Activated T-helper 1 cell treated with anti-CD3 and anti-CD28 coated beads, Interleukin-12 subunit alpha, Interleukin-12 subunit beta, Interleukin-2, Interleukin-4 antibody, amounts not matched to agents 30 ng/mL and 10 ng/mL and 1 ng/mL, durations not matched to agents 14 hours and 24 hours and 36 hours (primary cell): ENCODE measurements at regions not wholly inside any gene's neighbourhood (a gene's known extent, or its start where the extent isn't known, plus 50 kb on each side); places are given as distances from the start of the nearest gene placed in this dataset.

ENCODE experiments used
- DNase-seq: peaks from one replicate; pipeline ENCODE4 v3.0.0; 2021; ENCODE audit warnings: low spot score
- H3K27ac Mint-ChIP-seq: one replicate; pipeline ENCODE4 v1.8.0; 2021; ENCODE audit warnings: mild to moderate bottlenecking, mixed read lengths
- H3K27me3 Mint-ChIP-seq: one replicate; pipeline ENCODE4 v1.8.0; 2022; ENCODE audit warnings: mild to moderate bottlenecking, moderate library complexity, mixed read lengths; ENCODE audit not compliant: insufficient read depth
- H3K36me3 Mint-ChIP-seq: one replicate; pipeline ENCODE4 v1.8.0; 2021; ENCODE audit warnings: low read depth, mixed read lengths
- H3K4me1 Mint-ChIP-seq: one replicate; pipeline ENCODE4 v1.8.0; 2021; ENCODE audit warnings: low read depth, mixed read lengths
- H3K4me3 Mint-ChIP-seq: one replicate; pipeline ENCODE4 v1.8.0; 2021; ENCODE audit warnings: mild to moderate bottlenecking, moderate library complexity, mixed read lengths
- H3K9me3 Mint-ChIP-seq: one replicate; pipeline ENCODE4 v1.8.0; 2021; ENCODE audit warnings: mixed read lengths
- intact Hi-C: fragments of 100-400 bp; cut with micrococcal nuclease; formaldehyde crosslinking; loops from one replicate; pipeline ENCODE4 v1.15.1; 2024

DNA sequence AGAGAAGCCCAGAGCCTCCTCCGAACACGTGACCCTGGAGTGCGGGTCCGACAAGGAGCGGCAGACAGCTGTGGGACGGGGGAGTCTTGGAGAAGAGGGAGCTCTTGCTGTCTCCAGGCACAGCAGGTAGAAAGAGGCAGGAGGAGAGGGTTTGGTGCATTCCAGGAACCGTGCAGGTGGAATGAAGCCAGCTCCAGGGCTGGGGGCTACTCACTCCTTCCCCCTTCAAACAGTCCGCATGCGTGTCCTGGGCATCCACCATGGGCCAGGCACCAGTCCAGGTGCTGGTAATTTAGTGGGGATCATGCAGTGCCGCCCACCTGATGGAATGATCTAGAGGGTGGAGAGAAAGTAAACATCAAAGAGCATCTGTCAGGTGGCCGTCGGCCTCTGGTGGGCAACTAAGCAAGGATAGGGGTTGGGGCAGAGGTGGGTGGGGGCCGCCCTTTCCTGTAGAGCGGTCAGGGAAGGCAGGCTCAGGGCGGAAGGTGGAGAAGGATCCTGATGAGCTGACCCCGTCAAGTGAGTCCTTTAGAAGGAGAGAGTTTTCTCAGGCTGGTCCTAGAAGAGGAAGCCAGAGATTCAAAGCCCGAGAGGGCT lies 850.0 kb downstream of the TBC1D22A start:
- intact Hi-C loops, result no loop called here
- Mint-ChIP-seq H3K27me3 (no peaks in the 10 kb centered on the region), H3K9me3 (no peaks in the 10 kb centered on the region), H3K4me3 (no peak overlapping the region), H3K27ac (no peak overlapping the region), H3K4me1 (no peaks in the 10 kb centered on the region), H3K36me3 (no peaks in the 10 kb centered on the region)
- DNase-seq, result no peak

DNA sequence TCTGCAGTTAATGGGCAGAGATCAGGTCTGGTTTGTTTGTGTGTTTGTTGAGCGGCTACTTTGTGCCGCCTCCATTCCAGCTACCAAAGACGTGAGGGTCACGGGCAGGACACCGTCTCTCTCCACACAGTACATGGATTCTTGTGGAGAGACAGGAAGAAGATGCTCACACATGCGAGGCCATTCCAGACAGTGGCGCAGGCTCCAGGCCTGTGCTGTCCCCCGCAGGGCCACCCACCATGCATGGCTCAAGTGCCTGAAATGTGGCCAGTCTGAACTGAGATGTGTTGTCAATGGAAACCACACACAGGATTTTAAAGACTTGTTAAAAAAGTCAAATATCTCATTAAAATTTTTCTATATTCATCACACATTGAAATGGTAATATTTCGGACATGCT lies 848.3 kb downstream of the TBC1D22A start:
- intact Hi-C loops, result no loop called here
- Mint-ChIP-seq H3K4me1 (no peaks in the 10 kb centered on the region), H3K36me3 (no peaks in the 10 kb centered on the region), H3K27me3 (no peaks in the 10 kb centered on the region), H3K9me3 (no peaks in the 10 kb centered on the region), H3K4me3 (no peak overlapping the region), H3K27ac (no peak overlapping the region)
- DNase-seq, result no peak

DNA sequence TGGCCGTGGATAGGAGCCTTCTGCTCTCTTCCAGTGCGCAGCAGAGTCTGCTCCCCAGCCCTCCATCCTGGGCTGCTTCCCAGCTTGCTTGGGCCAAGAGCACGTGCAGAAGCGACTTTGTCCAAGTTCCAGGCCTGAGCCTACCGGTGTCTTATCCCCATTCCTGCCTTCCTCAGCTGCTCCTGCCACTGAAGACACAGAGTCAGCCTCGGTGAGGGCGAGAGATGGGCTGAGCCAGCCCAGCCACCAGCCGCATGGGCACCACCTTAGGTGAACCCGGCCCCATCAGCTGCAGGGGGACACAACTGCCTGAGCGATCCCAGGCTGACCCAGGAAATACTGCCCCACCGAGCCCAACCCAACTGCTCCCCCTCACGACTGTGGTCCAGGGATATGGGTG lies 847.8 kb downstream of the TBC1D22A start:
- no peaks in the 10 kb centered on the region for H3K4me1 Mint-ChIP-seq
- H3K9me3 Mint-ChIP-seq, result no peaks in the 10 kb centered on the region
- intact Hi-C loops, result no loop called here
- DNase-seq, result no peak
- no peak overlapping the region for H3K27ac Mint-ChIP-seq
- no peaks in the 10 kb centered on the region for H3K36me3 Mint-ChIP-seq
- H3K27me3 Mint-ChIP-seq, result no peaks in the 10 kb centered on the region
- no peak overlapping the region for H3K4me3 Mint-ChIP-seq

- Mint-ChIP-seq H3K9me3 (no peaks in the 10 kb centered on the region), H3K27ac (no peak overlapping the region), H3K27me3 (no peaks in the 10 kb centered on the region), H3K4me3 (no peak overlapping the region), H3K4me1 (no peaks in the 10 kb centered on the region), H3K36me3 (no peaks in the 10 kb centered on the region)
- intact Hi-C loops, result no loop called here
- DNase-seq, result no peak
Measured at GRCh38 chr22:47609653-47610052, 847.2 kb downstream of the TBC1D22A start.

GRCh38 chr22:47608421-47608820 lies 846.0 kb downstream of the TBC1D22A start:
- no peak for DNase-seq
- H3K36me3 Mint-ChIP-seq, result no peaks in the 10 kb centered on the region
- no peaks in the 10 kb centered on the region for H3K27me3 Mint-ChIP-seq
- intact Hi-C loops, result no loop called here
- no peak overlapping the region for H3K4me3 Mint-ChIP-seq
- no peak overlapping the region for H3K27ac Mint-ChIP-seq
- no peaks in the 10 kb centered on the region for H3K4me1 Mint-ChIP-seq
- H3K9me3 Mint-ChIP-seq, result no peaks in the 10 kb centered on the region

- Mint-ChIP-seq H3K36me3 (no peaks in the 10 kb centered on the region), H3K27me3 (no peaks in the 10 kb centered on the region), H3K4me3 (no peak overlapping the region), H3K9me3 (no peaks in the 10 kb centered on the region), H3K4me1 (no peaks in the 10 kb centered on the region), H3K27ac (no peak overlapping the region)
- DNase-seq, result no peak
- intact Hi-C loops, result no loop called here
Measured at GRCh38 chr22:47607486-47607885, 845.0 kb downstream of the TBC1D22A start.

DNA sequence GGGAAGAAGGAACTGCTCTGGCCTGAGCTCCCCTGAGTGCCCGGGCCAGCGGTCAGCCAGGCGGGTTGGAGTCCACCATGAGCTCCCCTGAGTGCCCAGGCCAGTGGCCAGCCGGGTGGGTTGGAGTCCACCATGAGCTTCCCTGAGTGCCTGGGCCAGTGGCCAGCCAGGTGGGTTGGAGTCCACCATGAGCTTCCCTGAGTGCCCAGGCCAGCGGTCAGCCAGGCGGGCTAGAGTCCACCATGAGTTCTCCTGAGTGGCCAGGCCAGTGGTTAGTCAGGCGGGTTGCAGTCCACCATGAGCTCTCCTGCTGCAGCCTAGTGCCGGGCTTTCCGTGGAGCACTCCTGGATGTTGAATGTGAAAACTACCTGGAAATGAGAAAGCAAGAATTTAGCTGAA lies 844.0 kb downstream of the TBC1D22A start:
- intact Hi-C loops, result no loop called here
- Mint-ChIP-seq H3K4me1 (no peaks in the 10 kb centered on the region), H3K4me3 (no peak overlapping the region), H3K27me3 (no peaks in the 10 kb centered on the region), H3K27ac (no peak overlapping the region), H3K9me3 (no peaks in the 10 kb centered on the region), H3K36me3 (no peaks in the 10 kb centered on the region)
- DNase-seq, result no peak

DNA sequence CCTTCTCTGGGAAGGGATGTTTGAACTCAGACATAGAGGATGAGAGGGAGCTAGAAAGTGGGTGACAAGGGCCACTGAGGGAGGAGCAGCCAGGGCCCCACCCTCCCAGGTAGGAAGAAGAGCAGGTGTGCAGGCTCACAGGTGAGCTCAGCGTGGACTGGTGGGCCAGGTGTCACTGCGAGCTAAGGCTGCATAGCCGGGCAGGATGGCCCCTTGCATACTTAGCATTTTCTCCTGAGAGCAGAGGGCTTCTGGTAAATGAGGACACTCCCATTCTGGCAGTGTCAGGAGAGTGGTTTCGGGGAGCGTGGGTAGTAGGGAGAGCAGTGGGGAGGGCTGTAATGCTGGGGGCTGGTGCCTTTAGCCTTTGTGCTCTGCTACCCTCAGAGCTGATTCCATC lies 843.4 kb downstream of the TBC1D22A start:
- DNase-seq, result no peak
- H3K36me3 Mint-ChIP-seq, result no peaks in the 10 kb centered on the region
- H3K4me3 Mint-ChIP-seq, result no peak overlapping the region
- no peaks in the 10 kb centered on the region for H3K9me3 Mint-ChIP-seq
- H3K27ac Mint-ChIP-seq, result no peak overlapping the region
- intact Hi-C loops, result no loop called here
- no peaks in the 10 kb centered on the region for H3K4me1 Mint-ChIP-seq
- no peaks in the 10 kb centered on the region for H3K27me3 Mint-ChIP-seq

- Mint-ChIP-seq H3K4me1 (no peaks in the 10 kb centered on the region), H3K27ac (no peak overlapping the region), H3K27me3 (no peaks in the 10 kb centered on the region), H3K4me3 (no peak overlapping the region), H3K9me3 (no peaks in the 10 kb centered on the region), H3K36me3 (no peaks in the 10 kb centered on the region)
- no peak for DNase-seq
- intact Hi-C loops, result no loop called here
Measured at GRCh38 chr22:47605441-47605840, 843.0 kb downstream of the TBC1D22A start.

DNA sequence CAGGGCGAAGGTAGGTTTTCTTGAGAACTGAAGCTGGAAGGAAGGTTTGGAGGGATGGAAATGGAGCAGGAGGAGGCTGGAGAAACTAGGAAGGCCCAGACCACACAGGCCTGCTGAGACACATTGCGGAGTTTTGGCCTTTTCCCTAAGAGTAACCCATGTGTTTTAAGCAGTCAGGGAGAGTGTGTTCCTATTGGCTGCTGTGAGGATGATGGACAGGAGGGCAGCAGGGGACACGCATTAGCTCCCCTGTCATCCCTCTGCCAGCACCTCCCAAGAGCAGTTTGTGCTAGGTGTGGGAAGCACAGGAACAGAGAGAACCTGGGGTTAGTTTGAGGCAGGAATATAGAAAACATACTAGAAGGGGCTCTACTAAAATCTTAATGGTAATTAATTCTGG lies 842.1 kb downstream of the TBC1D22A start:
- Mint-ChIP-seq H3K27ac (no peak overlapping the region), H3K27me3 (no peaks in the 10 kb centered on the region), H3K9me3 (no peaks in the 10 kb centered on the region), H3K4me3 (no peak overlapping the region), H3K36me3 (no peaks in the 10 kb centered on the region), H3K4me1 (no peaks in the 10 kb centered on the region)
- no peak for DNase-seq
- intact Hi-C loops, result no loop called here

DNA sequence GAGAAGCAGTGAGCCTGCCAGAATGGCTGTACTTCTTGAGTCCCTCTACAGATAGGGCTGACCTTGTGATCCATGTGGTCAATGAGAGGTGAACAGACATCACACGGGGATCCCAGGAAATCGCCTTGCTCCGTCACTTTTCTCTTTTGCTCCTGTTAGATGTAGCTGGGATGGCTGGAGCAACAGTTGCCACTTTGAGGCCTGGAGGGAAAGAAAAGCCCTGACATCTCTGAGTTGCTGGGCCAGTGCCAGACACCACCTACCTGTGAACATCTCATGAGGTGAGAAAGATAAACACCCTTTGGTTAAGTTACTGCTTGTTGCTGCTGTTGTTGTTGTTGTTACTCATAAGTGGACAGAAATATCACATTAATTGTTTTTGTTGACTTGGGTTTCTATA lies 840.3 kb downstream of the TBC1D22A start:
- no peaks in the 10 kb centered on the region for H3K36me3 Mint-ChIP-seq
- H3K27ac Mint-ChIP-seq, result no peak overlapping the region
- DNase-seq, result no peak
- no peaks in the 10 kb centered on the region for H3K4me1 Mint-ChIP-seq
- intact Hi-C loops, result no loop called here
- no peaks in the 10 kb centered on the region for H3K9me3 Mint-ChIP-seq
- H3K27me3 Mint-ChIP-seq, result no peaks in the 10 kb centered on the region
- H3K4me3 Mint-ChIP-seq, result no peak overlapping the region

- no peaks in the 10 kb centered on the region for H3K4me1 Mint-ChIP-seq
- H3K27me3 Mint-ChIP-seq, result no peaks in the 10 kb centered on the region
- H3K36me3 Mint-ChIP-seq, result no peaks in the 10 kb centered on the region
- no peak overlapping the region for H3K4me3 Mint-ChIP-seq
- DNase-seq, result no peak
- intact Hi-C loops, result no loop called here
- no peaks in the 10 kb centered on the region for H3K9me3 Mint-ChIP-seq
- H3K27ac Mint-ChIP-seq, result no peak overlapping the region
Measured at GRCh38 chr22:47601666-47602065, 839.2 kb downstream of the TBC1D22A start.

GRCh38 chr22:47600791-47601625 lies 838.6 kb downstream of the TBC1D22A start:
- Mint-ChIP-seq H3K27ac (no peak overlapping the region), H3K27me3 (no peaks in the 10 kb centered on the region), H3K4me1 (no peaks in the 10 kb centered on the region), H3K4me3 (no peak overlapping the region), H3K36me3 (no peaks in the 10 kb centered on the region), H3K9me3 (no peaks in the 10 kb centered on the region)
- DNase-seq, result no peak
- intact Hi-C loops, result no loop called here

GRCh38 chr22:47600281-47600680 lies 837.8 kb downstream of the TBC1D22A start:
- intact Hi-C loops, result no loop called here
- Mint-ChIP-seq H3K4me1 (no peaks in the 10 kb centered on the region), H3K27me3 (no peaks in the 10 kb centered on the region), H3K4me3 (no peak overlapping the region), H3K27ac (no peak overlapping the region), H3K9me3 (no peaks in the 10 kb centered on the region), H3K36me3 (no peaks in the 10 kb centered on the region)
- no peak for DNase-seq
